Right lobe of liver (tissue), 6 donors: ENCODE measurements at regions not wholly inside any gene's neighbourhood (a gene's known extent, or its start where the extent isn't known, plus 50 kb on each side); places are given as distances from the start of the nearest gene placed in this dataset.

ENCODE experiments used
- ATAC-seq, 4 donors: fragments of 200-7000 bp; cut with Tn5 transposase; one replicate each; pipeline ENCODE4 v1.9.1; 2020; ENCODE audit warnings: mild to moderate bottlenecking in 4 of 4, moderate library complexity in 4 of 4
- DNase-seq, 3 donors: peaks; one replicate each; pipeline ENCODE4 v3.0.0-alpha.2; 2020
- H3K27ac ChIP-seq, 3 donors: fragments of 200-600 bp; one replicate each; pipeline ENCODE4 v1.8.0; 2022
- H3K27me3 ChIP-seq, 2 donors: fragments of 200-600 bp; one replicate each; pipeline ENCODE4 v1.8.0; 2022
- H3K36me3 ChIP-seq, 4 donors: fragments of 200-600 bp; sonication (generic) in 1 of 4; one replicate each; pipeline versions ENCODE4 v1.5.1 to v1.8.0; 2017 to 2022; ENCODE audit warnings: control low read depth in 1 of 4
- H3K4me1 ChIP-seq, 4 donors: fragments of 200-600 bp; sonication (generic) in 1 of 4; one replicate each; pipeline versions ENCODE4 v1.5.1 to v1.8.0; 2017 to 2022; ENCODE audit warnings: control low read depth in 1 of 4
- H3K4me3 ChIP-seq, 3 donors: fragments of 200-600 bp; one replicate each; pipeline ENCODE4 v1.8.0; 2022
- H3K9me3 ChIP-seq, 4 donors: fragments of 200-600 bp; sonication (generic) in 1 of 4; one replicate each; pipeline versions ENCODE4 v1.5.1 to v1.8.0; 2017 to 2022; ENCODE audit warnings: control low read depth in 1 of 4
- CTCF ChIP-seq, 4 donors: fragments of 200-600 bp in 3 of 4; fragments of 450-650 bp in 1 of 4; IDR thresholded peaks; one replicate each; pipeline versions ENCODE4 v1.5.1 to v1.8.0; 2016 to 2022; ENCODE audit warnings: antibody characterized with exemption in 4 of 4, mild to moderate bottlenecking in 2 of 4
- POLR2A ChIP-seq: fragments of 450-650 bp; IDR thresholded peaks from one replicate; pipeline ENCODE4 v1.6.1; 2017; ENCODE audit warnings: antibody characterized with exemption, mild to moderate bottlenecking
- WGBS: methylation state at CpG from one replicate; pipeline ENCODE4 v1.1.6; 2018; ENCODE audit warnings: low coverage, low lambda C conversion rate; ENCODE audit not compliant: insufficient coverage; ENCODE audit errors: missing lambda C conversion rate; 5-methylcytosine and 5-hydroxymethylcytosine counted together
- intact Hi-C, 2 donors: fragments of 100-400 bp; cut with DNase I; formaldehyde crosslinking; loops; one replicate each; pipeline versions ENCODE4 v1.11.2 to v1.14.1; 2022
- donor health status: DM: no; HTN: yes; CAD: no.
- donor health status: DM: no; HTN: no; CAD: no.
- donor health status: DM: no; HTN: no; CAD: no.
- donor health status: DM: no; HTN: yes; CAD: no.
- donor health status: DM: no; HTN: yes; CAD: no.

DNA sequence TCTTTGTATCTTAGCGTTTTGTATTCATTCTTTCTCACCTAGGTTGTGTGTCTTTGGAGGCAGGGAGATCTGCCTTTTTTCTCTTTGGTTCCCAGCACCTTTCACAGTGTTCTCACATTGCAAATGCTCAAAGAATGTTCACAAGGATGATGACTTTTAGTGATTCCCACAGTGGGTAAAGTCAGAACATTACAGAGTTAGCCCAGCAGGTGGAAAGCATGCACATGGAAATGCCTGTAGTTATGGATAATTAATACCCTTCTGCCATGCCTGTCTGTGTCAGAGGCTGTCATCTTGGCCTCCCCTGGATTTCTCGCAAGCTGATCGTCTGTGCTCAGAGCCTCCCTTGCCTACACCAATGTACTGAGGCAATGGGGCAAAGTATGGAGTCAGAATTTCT is 458.9 kb downstream of the LMO4 start:
- Histone ChIP-seq H3K27me3 (no peaks in the 10 kb centered on the region), H3K4me3 (no peak overlapping the region), H3K36me3 (no peaks in the 10 kb centered on the region), H3K27ac (no peak overlapping the region), H3K4me1 (no peaks in the 10 kb centered on the region), H3K9me3 (no peaks in the 10 kb centered on the region)
- TF ChIP-seq CTCF (IDR thresholded peaks at IDR 0.05) (no peak), POLR2A (no peak)
- intact Hi-C loops, result no loop called here
- DNase-seq (no peak), ATAC-seq (no peak)
- WGBS, result 41% methylated on average over 3 of the region's 3 CpGs

DNA sequence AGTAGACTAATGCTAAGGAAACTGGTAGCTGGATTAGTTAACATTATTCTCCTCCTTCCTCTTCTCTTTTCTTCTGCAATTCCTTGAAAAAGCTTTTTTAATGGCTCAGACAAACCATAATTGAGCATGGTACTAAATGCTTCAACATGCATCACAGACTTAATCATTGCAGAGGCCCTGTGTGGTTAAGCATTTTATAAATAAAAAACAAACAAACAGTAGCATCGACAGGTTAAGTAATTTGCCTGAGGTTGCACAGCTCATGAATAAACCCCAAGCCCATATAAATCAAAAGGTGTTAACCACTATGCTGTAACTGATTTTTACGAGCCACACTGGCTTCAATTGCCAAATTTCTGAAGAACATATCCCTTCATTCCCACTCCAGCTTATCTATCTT is 462.1 kb downstream of the LMO4 start:
- TF ChIP-seq POLR2A (no peak), CTCF (IDR thresholded peaks at IDR 0.05) (no peak)
- DNase-seq (no peak), ATAC-seq (no peak)
- Histone ChIP-seq H3K4me3 (no peak overlapping the region), H3K27ac (no peak overlapping the region), H3K36me3 (no peaks in the 10 kb centered on the region), H3K4me1 (peaks cover 0 to 9% (median 3%) of the 10 kb centered on the region in 4 donors), H3K9me3 (no peaks in the 10 kb centered on the region), H3K27me3 (no peaks in the 10 kb centered on the region)
- intact Hi-C loops, result no loop called here
- 87% methylated on average over 2 of the region's 2 CpGs for WGBS

- no peak overlapping the region for H3K27ac ChIP-seq
- no peaks in the 10 kb centered on the region for H3K9me3 ChIP-seq
- H3K36me3 ChIP-seq, result no peaks in the 10 kb centered on the region
- no peaks in the 10 kb centered on the region for H3K27me3 ChIP-seq
- ATAC-seq, result no peak
- no peak for TF ChIP-seq POLR2A
- TF ChIP-seq CTCF (IDR thresholded peaks at IDR 0.05), result no peak
- DNase-seq, result no peak
- peaks cover 0 to 17% (median 4%) of the 10 kb centered on the region in 4 donors for H3K4me1 ChIP-seq
- WGBS, result 89% methylated on average over 3 of the region's 3 CpGs
- intact Hi-C loops, result no loop called here
- H3K4me3 ChIP-seq, result no peak overlapping the region
Measured at GRCh38 chr1:87791931-87792740, 463.5 kb downstream of the LMO4 start.

GRCh38 chr1:87794788-87795614 is 466.3 kb downstream of the LMO4 start:
- Histone ChIP-seq H3K9me3 (no peaks in the 10 kb centered on the region), H3K4me3 (no peak overlapping the region), H3K36me3 (no peaks in the 10 kb centered on the region), H3K27me3 (no peaks in the 10 kb centered on the region), H3K27ac (peak overlapping the region in 2 of 3 donors; percentile 9 to 26), H3K4me1 (peaks cover 0 to 17% (median 4%) of the 10 kb centered on the region in 4 donors)
- ATAC-seq (peak; percentile 4 to 85 (median 25)), DNase-seq (no peak)
- TF ChIP-seq POLR2A, result no peak
- no peak for TF ChIP-seq CTCF (IDR thresholded peaks at IDR 0.05)
- WGBS, result 53% methylated on average over 6 of the region's 8 CpGs
- intact Hi-C loops, result no loop called here
